Skeletal muscle satellite cell (primary cell): ENCODE measurements at regions not wholly inside any gene's neighbourhood (a gene's known extent, or its start where the extent isn't known, plus 50 kb on each side); places are given as distances from the start of the nearest gene placed in this dataset.
"Not testable (repeated sequence)": the region's sequence is repeated elsewhere in the genome, so short reads cannot be mapped to it uniquely, and the experiment has no call there.

Source experiments
- H3K27me3 ChIP-seq: 2 replicates; pipeline ENCODE4 v1.7.0; 2013; ENCODE audit warnings: low read length; ENCODE audit not compliant: control insufficient read depth, insufficient read depth
- H3K36me3 ChIP-seq: 2 replicates; pipeline ENCODE4 v1.7.0; 2013; ENCODE audit warnings: mild to moderate bottlenecking, control low read depth, low read length; ENCODE audit not compliant: insufficient read depth
- H3K4me1 ChIP-seq: 2 replicates; pipeline ENCODE4 v1.7.0; 2013; ENCODE audit warnings: low read length; ENCODE audit not compliant: control insufficient read depth, insufficient read depth
- H3K4me2 ChIP-seq: 2 replicates; pipeline ENCODE4 v1.7.0; 2013; ENCODE audit warnings: mild to moderate bottlenecking, low read length
- H3K4me3 ChIP-seq: 2 replicates; pipeline ENCODE4 v1.7.0; 2013; ENCODE audit warnings: low read length
- H3K9ac ChIP-seq: 2 replicates; pipeline ENCODE4 v1.7.0; 2013; ENCODE audit warnings: mild to moderate bottlenecking, low read depth, low read length, moderate library complexity
- H3K9me3 ChIP-seq: replicated peaks from 2 replicates; pipeline ENCODE4 v1.7.0; 2013; ENCODE audit warnings: mild to moderate bottlenecking, control low read depth, low read length

- Histone ChIP-seq H3K27me3 (no peaks in the 10 kb centered on the region), H3K9ac (no peak overlapping the region), H3K4me1 (no peaks in the 10 kb centered on the region), H3K4me2 (no peak overlapping the region), H3K4me3 (no peak overlapping the region), H3K36me3 (no peaks in the 10 kb centered on the region), H3K9me3 (no peaks in the 10 kb centered on the region)
These were observed 195.5 kb upstream of the CCL2 start for GRCh38 chr17:34059423-34060220.

GRCh38 chr17:34066528-34066927 lies 188.6 kb upstream of the CCL2 start:
- Histone ChIP-seq H3K9ac (no peak overlapping the region), H3K4me2 (no peak overlapping the region), H3K4me1 (no peaks in the 10 kb centered on the region), H3K27me3 (no peaks in the 10 kb centered on the region), H3K9me3 (peaks cover 4% of the 10 kb centered on the region), H3K4me3 (no peak overlapping the region), H3K36me3 (no peaks in the 10 kb centered on the region)

DNA sequence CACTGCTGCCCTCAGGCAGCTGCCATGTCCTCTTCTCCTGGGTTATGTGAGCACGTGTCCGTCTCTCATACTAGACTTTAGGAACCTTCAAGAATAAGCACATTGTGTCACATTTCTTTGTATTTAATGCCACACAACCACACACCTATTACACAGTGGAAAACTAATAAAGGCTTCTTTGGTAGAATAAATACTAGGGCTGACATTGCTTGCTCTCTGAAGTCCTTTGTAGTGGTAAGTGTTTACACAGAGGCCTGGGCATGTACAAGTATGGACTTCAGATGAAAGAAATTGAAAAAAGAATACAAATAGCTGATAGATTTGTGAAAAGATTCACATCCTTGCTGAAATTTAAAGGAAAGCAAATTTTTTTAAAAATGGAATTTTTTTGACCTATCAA lies 188.1 kb upstream of the CCL2 start:
- no peak overlapping the region for H3K4me3 ChIP-seq
- no peaks in the 10 kb centered on the region for H3K27me3 ChIP-seq
- no peak overlapping the region for H3K9ac ChIP-seq
- no peaks in the 10 kb centered on the region for H3K36me3 ChIP-seq
- no peaks in the 10 kb centered on the region for H3K4me1 ChIP-seq
- no peak overlapping the region for H3K4me2 ChIP-seq
- peaks cover 6% of the 10 kb centered on the region for H3K9me3 ChIP-seq

GRCh38 chr17:34068571-34068970 lies 186.5 kb upstream of the CCL2 start:
- H3K27me3 ChIP-seq: no peaks in the 10 kb centered on the region
- H3K4me1 ChIP-seq: no peaks in the 10 kb centered on the region
- no peaks in the 10 kb centered on the region for H3K36me3 ChIP-seq
- no peak overlapping the region for H3K4me3 ChIP-seq
- H3K9ac ChIP-seq: no peak overlapping the region
- H3K4me2 ChIP-seq: no peak overlapping the region
- peaks cover 8% of the 10 kb centered on the region for H3K9me3 ChIP-seq

DNA sequence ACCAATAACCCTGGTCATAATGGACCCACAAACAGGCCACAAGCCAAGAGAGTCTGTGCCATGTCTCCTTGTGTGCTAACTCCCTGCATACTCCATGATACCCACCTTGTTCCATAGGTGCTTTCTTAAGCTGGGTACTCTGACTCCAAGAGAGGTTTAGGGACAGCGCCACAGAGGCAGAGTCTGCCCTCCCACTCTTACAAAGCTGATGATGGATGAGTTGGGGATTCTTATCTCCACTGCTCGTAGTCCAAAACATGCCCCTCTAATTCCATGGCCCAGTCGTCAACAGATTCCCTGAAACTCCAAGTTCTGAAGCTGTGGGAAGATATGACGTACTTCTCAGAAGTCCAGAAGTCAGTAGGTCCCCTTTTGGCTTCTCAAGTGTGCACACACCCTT lies 184.4 kb upstream of the CCL2 start:
- Histone ChIP-seq H3K4me3 (no peak overlapping the region), H3K4me1 (no peaks in the 10 kb centered on the region), H3K9me3 (peaks cover 13% of the 10 kb centered on the region), H3K4me2 (no peak overlapping the region), H3K27me3 (no peaks in the 10 kb centered on the region), H3K9ac (no peak overlapping the region), H3K36me3 (no peaks in the 10 kb centered on the region)

GRCh38 chr17:34071886-34072420 lies 183.1 kb upstream of the CCL2 start:
- no peaks in the 10 kb centered on the region for H3K36me3 ChIP-seq
- H3K27me3 ChIP-seq: no peaks in the 10 kb centered on the region
- H3K9me3 ChIP-seq: peaks cover 13% of the 10 kb centered on the region
- no peak overlapping the region for H3K4me2 ChIP-seq
- no peaks in the 10 kb centered on the region for H3K4me1 ChIP-seq
- H3K9ac ChIP-seq: no peak overlapping the region
- no peak overlapping the region for H3K4me3 ChIP-seq

GRCh38 chr17:34075076-34075475 lies 180.0 kb upstream of the CCL2 start:
- Histone ChIP-seq H3K4me2 (no peak overlapping the region), H3K36me3 (no peaks in the 10 kb centered on the region), H3K4me3 (no peak overlapping the region), H3K9ac (no peak overlapping the region), H3K9me3 (peaks cover 11% of the 10 kb centered on the region), H3K27me3 (no peaks in the 10 kb centered on the region), H3K4me1 (no peaks in the 10 kb centered on the region)

- no peaks in the 10 kb centered on the region for H3K4me1 ChIP-seq
- no peak overlapping the region for H3K4me2 ChIP-seq
- no peak overlapping the region for H3K4me3 ChIP-seq
- H3K9me3 ChIP-seq: peaks cover 10% of the 10 kb centered on the region
- H3K36me3 ChIP-seq: no peaks in the 10 kb centered on the region
- no peak overlapping the region for H3K9ac ChIP-seq
- H3K27me3 ChIP-seq: no peaks in the 10 kb centered on the region
These were observed 178.1 kb upstream of the CCL2 start for GRCh38 chr17:34076743-34077631.

- no peaks in the 10 kb centered on the region for H3K4me1 ChIP-seq
- H3K36me3 ChIP-seq: no peaks in the 10 kb centered on the region
- no peak overlapping the region for H3K4me3 ChIP-seq
- H3K4me2 ChIP-seq: no peak overlapping the region
- peaks cover 4% of the 10 kb centered on the region for H3K9me3 ChIP-seq
- H3K27me3 ChIP-seq: no peaks in the 10 kb centered on the region
- no peak overlapping the region for H3K9ac ChIP-seq
These were observed 173.8 kb upstream of the CCL2 start for GRCh38 chr17:34081269-34081668.

GRCh38 chr17:34082404-34082803 lies 172.7 kb upstream of the CCL2 start:
- no peak overlapping the region for H3K4me2 ChIP-seq
- no peaks in the 10 kb centered on the region for H3K4me1 ChIP-seq
- no peaks in the 10 kb centered on the region for H3K27me3 ChIP-seq
- peaks cover 4% of the 10 kb centered on the region for H3K9me3 ChIP-seq
- H3K4me3 ChIP-seq: no peak overlapping the region
- no peaks in the 10 kb centered on the region for H3K36me3 ChIP-seq
- H3K9ac ChIP-seq: no peak overlapping the region

DNA sequence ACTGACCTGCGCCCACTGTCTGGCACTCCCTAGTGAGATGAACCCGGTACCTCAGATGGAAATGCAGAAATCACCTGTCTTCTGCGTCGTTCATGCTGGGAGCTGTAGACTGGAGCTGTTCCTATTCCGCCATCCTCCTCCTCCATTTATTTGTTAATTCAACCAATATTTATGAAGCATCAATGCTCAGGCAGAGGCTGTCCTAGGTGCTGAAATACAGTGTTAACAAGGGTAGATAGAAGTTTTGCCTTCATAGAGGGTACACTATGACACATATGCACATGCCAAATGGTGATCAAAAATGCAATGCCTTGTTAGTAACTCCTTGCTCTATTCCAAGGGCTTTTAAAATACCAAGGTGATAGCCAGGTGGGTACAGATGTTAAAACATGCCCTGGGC lies 166.0 kb upstream of the CCL2 start:
- not testable (repeated sequence) for H3K4me3 ChIP-seq, H3K4me1 ChIP-seq, H3K27me3 ChIP-seq

More for the DNA sequence above, 166.0 kb upstream of the CCL2 start:
- H3K36me3 ChIP-seq, H3K9ac ChIP-seq, H3K9me3 ChIP-seq, H3K4me2 ChIP-seq: not testable (repeated sequence)
